ENCODE measurements at regions not wholly inside any gene's neighbourhood (a gene's known extent, or its start where the extent isn't known, plus 50 kb on each side); places are given as distances from the start of the nearest gene placed in this dataset.

DNA sequence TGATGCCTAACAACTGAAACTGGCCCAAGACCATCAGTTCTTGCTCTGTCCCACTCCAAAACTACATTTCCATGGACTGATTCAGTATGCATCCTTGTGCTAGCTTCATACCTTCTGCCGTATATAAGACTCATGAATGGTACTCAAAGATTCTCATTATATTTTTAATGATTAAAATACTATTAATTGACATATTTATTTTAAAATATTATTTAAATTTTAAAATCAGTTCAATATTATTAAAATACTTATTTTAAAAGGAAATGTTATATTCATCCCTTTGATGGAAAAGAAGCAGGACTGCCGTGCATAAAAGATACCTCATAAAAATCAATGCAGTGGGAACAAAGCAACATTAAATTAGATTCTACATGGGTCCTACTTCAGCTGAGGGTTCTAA is 153.4 kb downstream of the AXIN2 start:
- TF ChIP-seq SOX6 (IDR thresholded peaks at IDR 0.05) (no peak), CSDE1 (IDR thresholded peaks at IDR 0.05) (no peak)
- TF ChIP-seq, protein P1, sequence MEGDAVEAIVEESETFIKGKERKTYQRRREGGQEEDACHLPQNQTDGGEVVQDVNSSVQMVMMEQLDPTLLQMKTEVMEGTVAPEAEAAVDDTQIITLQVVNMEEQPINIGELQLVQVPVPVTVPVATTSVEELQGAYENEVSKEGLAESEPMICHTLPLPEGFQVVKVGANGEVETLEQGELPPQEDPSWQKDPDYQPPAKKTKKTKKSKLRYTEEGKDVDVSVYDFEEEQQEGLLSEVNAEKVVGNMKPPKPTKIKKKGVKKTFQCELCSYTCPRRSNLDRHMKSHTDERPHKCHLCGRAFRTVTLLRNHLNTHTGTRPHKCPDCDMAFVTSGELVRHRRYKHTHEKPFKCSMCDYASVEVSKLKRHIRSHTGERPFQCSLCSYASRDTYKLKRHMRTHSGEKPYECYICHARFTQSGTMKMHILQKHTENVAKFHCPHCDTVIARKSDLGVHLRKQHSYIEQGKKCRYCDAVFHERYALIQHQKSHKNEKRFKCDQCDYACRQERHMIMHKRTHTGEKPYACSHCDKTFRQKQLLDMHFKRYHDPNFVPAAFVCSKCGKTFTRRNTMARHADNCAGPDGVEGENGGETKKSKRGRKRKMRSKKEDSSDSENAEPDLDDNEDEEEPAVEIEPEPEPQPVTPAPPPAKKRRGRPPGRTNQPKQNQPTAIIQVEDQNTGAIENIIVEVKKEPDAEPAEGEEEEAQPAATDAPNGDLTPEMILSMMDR (IDR thresholded peaks at IDR 0.05 in 2 of 3, conservative IDR thresholded peaks at IDR 0.05 in 1 of 3; ENCODE audit: insufficient read depth in 2 of 3, low read depth in 1 of 3, low read length in 3 of 3) = no peak
